HUES6 (cell line): ENCODE measurements at regions not wholly inside any gene's neighbourhood (a gene's known extent, or its start where the extent isn't known, plus 50 kb on each side); places are given as distances from the start of the nearest gene placed in this dataset.

ENCODE experiments used
- H3K27ac ChIP-seq: 2 replicates; pipeline ENCODE4 v1.7.0; 2013; ENCODE audit warnings: low read depth, mild to moderate bottlenecking, low read length, inconsistent platforms
- H3K27me3 ChIP-seq: 2 replicates; pipeline ENCODE4 v1.6.1; 2013; ENCODE audit warnings: low read length; ENCODE audit not compliant: control insufficient read depth, insufficient read depth
- H3K36me3 ChIP-seq: 2 replicates; pipeline ENCODE4 v1.6.1; 2013; ENCODE audit warnings: low read length; ENCODE audit not compliant: control insufficient read depth, insufficient read depth
- H3K4me1 ChIP-seq: 2 replicates; pipeline ENCODE4 v1.6.1; 2013; ENCODE audit warnings: low read length; ENCODE audit not compliant: control insufficient read depth, insufficient read depth
- H3K4me3 ChIP-seq: 2 replicates; pipeline ENCODE4 v1.5.1; 2013; ENCODE audit warnings: low read depth, low read length
- H3K9ac ChIP-seq: one replicate; pipeline ENCODE4 v1.6.1; 2013; ENCODE audit warnings: mild to moderate bottlenecking, low read length
- H3K9me3 ChIP-seq: 2 replicates; pipeline ENCODE4 v1.6.1; 2013; ENCODE audit warnings: low read depth, low read length; ENCODE audit not compliant: control insufficient read depth, insufficient read depth

- no peak overlapping the region for H3K4me3 ChIP-seq
- H3K9me3 ChIP-seq, result no peaks in the 10 kb centered on the region
- no peaks in the 10 kb centered on the region for H3K4me1 ChIP-seq
- H3K27me3 ChIP-seq, result no peaks in the 10 kb centered on the region
- H3K36me3 ChIP-seq, result no peaks in the 10 kb centered on the region
- H3K9ac ChIP-seq, result no peak overlapping the region
- no peak overlapping the region for H3K27ac ChIP-seq
These were observed 205.1 kb upstream of the PLPP4 start for GRCh38 chr10:120251821-120252442.

GRCh38 chr10:120253131-120253530 lies 203.9 kb upstream of the PLPP4 start:
- Histone ChIP-seq H3K4me3 (no peak overlapping the region), H3K36me3 (no peaks in the 10 kb centered on the region), H3K27me3 (no peaks in the 10 kb centered on the region), H3K4me1 (no peaks in the 10 kb centered on the region), H3K9ac (no peak overlapping the region), H3K27ac (no peak overlapping the region), H3K9me3 (no peaks in the 10 kb centered on the region)

DNA sequence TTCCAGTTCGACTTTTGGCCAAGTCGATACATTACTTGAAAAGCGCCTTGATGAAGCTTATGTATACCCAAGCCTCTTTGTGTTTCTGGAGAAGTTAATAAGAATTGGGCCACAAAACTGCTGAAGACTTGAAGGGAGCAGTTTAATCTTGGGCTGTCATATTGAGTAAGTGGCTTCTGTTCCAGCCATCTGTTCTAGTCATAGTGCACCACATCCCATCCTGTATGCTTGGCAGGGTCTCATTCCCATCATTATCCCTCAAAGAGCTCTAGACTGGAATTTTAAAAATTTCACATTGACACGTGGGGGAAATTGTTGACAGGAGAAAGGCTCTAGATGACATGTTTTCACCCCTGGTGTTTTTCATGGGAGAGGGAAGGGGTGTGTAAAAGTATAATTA lies 196.6 kb upstream of the PLPP4 start:
- H3K27ac ChIP-seq, result no peak overlapping the region
- no peak overlapping the region for H3K4me3 ChIP-seq
- no peaks in the 10 kb centered on the region for H3K4me1 ChIP-seq
- H3K36me3 ChIP-seq, result no peaks in the 10 kb centered on the region
- H3K9ac ChIP-seq, result no peak overlapping the region
- no peaks in the 10 kb centered on the region for H3K27me3 ChIP-seq
- no peaks in the 10 kb centered on the region for H3K9me3 ChIP-seq

DNA sequence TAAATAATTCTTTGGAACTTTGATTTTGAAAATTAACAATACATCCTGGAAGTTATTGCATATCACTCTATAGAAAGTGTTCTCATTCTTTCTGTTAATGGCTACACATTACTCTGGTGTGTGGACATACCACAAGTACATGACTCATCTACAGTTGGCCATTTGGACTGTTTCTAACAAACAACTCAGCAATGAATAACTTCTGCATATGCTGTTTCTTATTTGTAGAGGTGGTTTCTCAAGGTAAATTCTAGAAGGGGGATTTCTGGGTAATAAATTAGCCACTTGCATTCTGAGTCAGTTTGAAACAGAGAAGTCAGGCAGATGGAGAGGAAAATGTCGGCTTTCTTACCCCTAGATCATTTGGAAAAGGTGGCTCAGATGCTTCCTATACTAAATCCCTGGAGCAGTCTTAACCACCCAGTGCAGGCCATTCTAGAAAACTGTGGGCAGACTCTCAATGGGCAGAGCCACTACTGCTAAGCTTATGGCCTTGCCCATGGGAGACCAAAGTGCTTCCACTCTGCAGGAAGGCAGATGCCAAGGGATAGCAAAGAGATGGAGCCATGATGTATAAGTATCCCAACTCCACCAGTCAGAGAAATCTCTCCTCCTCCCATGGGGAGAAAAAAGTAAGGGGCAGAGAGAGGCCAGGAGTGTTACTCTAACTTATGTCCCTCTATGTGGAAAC lies 194.0 kb upstream of the PLPP4 start:
- Histone ChIP-seq H3K27me3 (no peaks in the 10 kb centered on the region), H3K9me3 (no peaks in the 10 kb centered on the region), H3K36me3 (no peaks in the 10 kb centered on the region), H3K4me1 (no peaks in the 10 kb centered on the region), H3K27ac (no peak overlapping the region), H3K4me3 (no peak overlapping the region), H3K9ac (no peak overlapping the region)

DNA sequence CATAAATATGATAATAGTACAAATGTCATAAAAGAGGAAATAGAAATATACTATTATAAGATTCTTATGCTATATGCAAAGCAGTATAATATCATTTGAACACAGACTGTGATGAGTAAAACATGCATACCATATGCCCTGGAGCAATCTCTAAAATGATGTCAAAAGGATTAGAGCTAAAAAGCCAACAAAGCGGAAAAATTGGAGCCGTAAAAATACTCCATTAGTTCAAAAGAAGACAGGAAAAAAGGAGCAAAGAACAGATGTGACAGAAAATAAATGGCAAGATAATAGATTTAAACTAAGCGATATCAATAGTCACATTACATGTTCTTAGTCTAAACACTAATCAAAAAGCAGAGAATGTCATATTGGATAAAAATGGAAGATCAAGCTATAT lies 191.0 kb upstream of the PLPP4 start:
- Histone ChIP-seq H3K4me1 (no peaks in the 10 kb centered on the region), H3K27me3 (no peaks in the 10 kb centered on the region), H3K9ac (no peak overlapping the region), H3K4me3 (no peak overlapping the region), H3K27ac (no peak overlapping the region), H3K36me3 (no peaks in the 10 kb centered on the region), H3K9me3 (peaks cover 6% of the 10 kb centered on the region; the same call in 1 of the 2 replicates)

DNA sequence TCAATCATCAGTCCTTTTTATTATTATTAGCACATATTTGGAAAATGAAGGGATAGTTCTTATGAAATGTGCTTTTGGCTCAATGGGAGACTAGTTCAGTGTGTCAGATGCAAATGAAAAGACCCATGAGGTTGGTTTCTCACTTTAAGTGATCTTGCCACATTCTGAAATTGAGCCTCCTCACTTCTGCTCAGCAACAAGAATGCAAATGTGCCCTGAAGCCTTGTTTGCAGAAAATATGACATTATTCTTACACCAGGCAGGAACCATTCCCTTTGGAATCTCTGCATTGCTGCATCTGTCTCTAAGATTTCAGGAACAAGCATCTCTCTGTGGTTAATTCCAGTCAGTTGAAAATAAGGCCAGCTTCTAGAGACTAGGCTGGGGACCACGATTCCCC lies 186.1 kb upstream of the PLPP4 start:
- H3K27me3 ChIP-seq, result no peaks in the 10 kb centered on the region
- H3K9me3 ChIP-seq, result peaks cover 6% of the 10 kb centered on the region; the same call in 1 of the 2 replicates
- peaks cover 5% of the 10 kb centered on the region; the same call in 1 of the 2 replicates for H3K4me1 ChIP-seq
- no peak overlapping the region for H3K27ac ChIP-seq
- H3K36me3 ChIP-seq, result no peaks in the 10 kb centered on the region
- H3K4me3 ChIP-seq, result no peak overlapping the region
- H3K9ac ChIP-seq, result no peak overlapping the region

DNA sequence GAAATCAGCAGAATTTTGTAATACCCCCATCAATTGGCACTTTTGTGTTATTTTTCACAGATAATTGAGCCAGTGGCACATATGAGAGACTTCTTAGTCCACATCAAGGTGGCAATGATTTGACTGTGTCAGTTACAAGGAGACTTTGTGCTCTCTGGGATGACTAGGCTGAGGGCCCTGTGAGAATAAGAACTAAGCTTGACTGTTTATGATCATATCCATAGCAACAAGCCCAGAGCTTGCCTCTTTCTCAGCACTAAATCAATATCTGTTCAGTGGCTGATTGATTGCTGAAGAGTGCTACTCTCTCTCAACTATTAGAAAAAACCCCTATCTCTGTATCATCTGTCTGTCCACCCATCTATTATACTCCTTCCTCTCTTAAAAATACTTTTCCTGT lies 185.3 kb upstream of the PLPP4 start:
- peaks cover 6% of the 10 kb centered on the region; the same call in 1 of the 2 replicates for H3K9me3 ChIP-seq
- H3K27ac ChIP-seq, result no peak overlapping the region
- no peak overlapping the region for H3K4me3 ChIP-seq
- H3K4me1 ChIP-seq, result peaks cover 5% of the 10 kb centered on the region; the same call in 1 of the 2 replicates
- H3K27me3 ChIP-seq, result no peaks in the 10 kb centered on the region
- no peak overlapping the region for H3K9ac ChIP-seq
- no peaks in the 10 kb centered on the region for H3K36me3 ChIP-seq

- no peak overlapping the region for H3K9ac ChIP-seq
- peaks cover 6% of the 10 kb centered on the region; the same call in 1 of the 2 replicates for H3K9me3 ChIP-seq
- H3K27ac ChIP-seq, result no peak overlapping the region
- no peaks in the 10 kb centered on the region for H3K36me3 ChIP-seq
- peaks cover 5% of the 10 kb centered on the region; the same call in 1 of the 2 replicates for H3K4me1 ChIP-seq
- no peaks in the 10 kb centered on the region for H3K27me3 ChIP-seq
- no peak overlapping the region for H3K4me3 ChIP-seq
These were observed 184.7 kb upstream of the PLPP4 start for GRCh38 chr10:120272350-120272749.

DNA sequence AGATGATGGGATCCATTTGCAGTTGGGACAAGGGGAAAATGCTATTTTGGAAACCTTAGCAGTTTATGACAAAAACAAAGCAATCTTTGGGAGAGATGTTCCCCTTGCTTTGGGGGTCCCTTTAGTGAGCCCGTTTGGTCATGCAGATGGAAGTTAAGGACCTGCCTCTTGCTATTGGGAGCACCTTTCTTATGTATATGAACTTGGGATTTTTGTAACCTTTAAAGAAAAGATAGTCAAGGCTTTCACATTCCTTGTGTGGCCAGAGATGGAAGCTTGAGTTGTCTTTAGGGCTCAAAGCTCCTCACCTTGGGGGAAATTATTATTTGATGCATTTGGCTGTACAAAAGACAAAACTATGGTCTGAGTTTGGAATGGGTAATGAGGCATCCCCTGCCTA lies 179.0 kb upstream of the PLPP4 start:
- no peaks in the 10 kb centered on the region for H3K36me3 ChIP-seq
- no peak overlapping the region for H3K4me3 ChIP-seq

GRCh38 chr10:120279196-120279595 lies 177.8 kb upstream of the PLPP4 start:
- Histone ChIP-seq H3K27ac (no peak overlapping the region), H3K9ac (no peak overlapping the region), H3K4me1 (peaks cover 3% of the 10 kb centered on the region; the same call in 1 of the 2 replicates), H3K27me3 (no peaks in the 10 kb centered on the region), H3K9me3 (no peaks in the 10 kb centered on the region), H3K4me3 (no peak overlapping the region), H3K36me3 (no peaks in the 10 kb centered on the region)

More for the DNA sequence above, 179.0 kb upstream of the PLPP4 start:
- Histone ChIP-seq H3K27me3 (no peaks in the 10 kb centered on the region), H3K27ac (no peak overlapping the region), H3K9me3 (no peaks in the 10 kb centered on the region), H3K9ac (no peak overlapping the region), H3K4me1 (peaks cover 6% of the 10 kb centered on the region; the same call in 1 of the 2 replicates)

GRCh38 chr10:120282421-120282820 lies 174.6 kb upstream of the PLPP4 start:
- H3K4me1 ChIP-seq, result peaks cover 3% of the 10 kb centered on the region; the same call in 1 of the 2 replicates
- H3K4me3 ChIP-seq, result no peak overlapping the region
- no peak overlapping the region for H3K9ac ChIP-seq
- H3K36me3 ChIP-seq, result no peaks in the 10 kb centered on the region
- H3K27me3 ChIP-seq, result no peaks in the 10 kb centered on the region
- no peaks in the 10 kb centered on the region for H3K9me3 ChIP-seq
- no peak overlapping the region for H3K27ac ChIP-seq
